SK-N-MC (cell line): ENCODE measurements at regions not wholly inside any gene's neighbourhood (a gene's known extent, or its start where the extent isn't known, plus 50 kb on each side); places are given as distances from the start of the nearest gene placed in this dataset.
"Not testable (repeated sequence)": the region's sequence is repeated elsewhere in the genome, so short reads cannot be mapped to it uniquely, and the experiment has no call there.

Experiments used
- EZH2 ChIP-seq: fragments of 200-600 bp; sonication (generic); IDR thresholded peaks from one replicate; pipeline ENCODE4 v1.6.1; 2017; ENCODE audit warnings: antibody characterized with exemption
- POLR2AphosphoS5 ChIP-seq: IDR thresholded peaks from 2 replicates; pipeline ENCODE4 v1.6.1; 2012; ENCODE audit warnings: mild to moderate bottlenecking, low read depth, low read length, borderline replicate concordance

- not testable (repeated sequence) for TF ChIP-seq POLR2AphosphoS5, EZH2
Measured at GRCh38 chr16:58858577-58858976, 124.5 kb upstream of the GOT2 start.
